ENCODE measurements at regions not wholly inside any gene's neighbourhood (a gene's known extent, or its start where the extent isn't known, plus 50 kb on each side); places are given as distances from the start of the nearest gene placed in this dataset.

DNA sequence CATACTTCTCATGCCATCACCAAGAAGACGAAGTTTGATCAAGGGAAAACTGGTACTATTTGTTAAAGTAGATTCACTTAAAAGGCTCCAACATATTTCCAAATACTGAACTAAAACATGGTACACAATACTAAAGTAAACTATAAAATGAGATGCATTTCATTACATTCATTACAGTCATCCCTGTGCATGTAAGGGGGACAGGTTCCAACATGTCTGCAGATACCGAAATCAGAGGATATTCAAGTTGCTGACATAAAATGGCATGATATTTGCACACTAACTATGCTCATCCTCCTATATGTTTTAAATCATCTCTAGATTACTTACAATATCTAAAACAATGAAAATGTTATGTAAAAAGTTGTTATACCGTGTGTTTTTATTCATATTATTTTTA is 893.9 kb upstream of the MANEA start:
- intact Hi-C loops (cut with DNase I): loop anchor here in 1 of 4 donors (10.0 kb wide), 1 partner anchor 1341 kb away; no protein-coding TSS in a partner anchor
- H3K4me3 ChIP-seq: no peak overlapping the region
- no peak for DNase-seq
- TF ChIP-seq, protein P1, sequence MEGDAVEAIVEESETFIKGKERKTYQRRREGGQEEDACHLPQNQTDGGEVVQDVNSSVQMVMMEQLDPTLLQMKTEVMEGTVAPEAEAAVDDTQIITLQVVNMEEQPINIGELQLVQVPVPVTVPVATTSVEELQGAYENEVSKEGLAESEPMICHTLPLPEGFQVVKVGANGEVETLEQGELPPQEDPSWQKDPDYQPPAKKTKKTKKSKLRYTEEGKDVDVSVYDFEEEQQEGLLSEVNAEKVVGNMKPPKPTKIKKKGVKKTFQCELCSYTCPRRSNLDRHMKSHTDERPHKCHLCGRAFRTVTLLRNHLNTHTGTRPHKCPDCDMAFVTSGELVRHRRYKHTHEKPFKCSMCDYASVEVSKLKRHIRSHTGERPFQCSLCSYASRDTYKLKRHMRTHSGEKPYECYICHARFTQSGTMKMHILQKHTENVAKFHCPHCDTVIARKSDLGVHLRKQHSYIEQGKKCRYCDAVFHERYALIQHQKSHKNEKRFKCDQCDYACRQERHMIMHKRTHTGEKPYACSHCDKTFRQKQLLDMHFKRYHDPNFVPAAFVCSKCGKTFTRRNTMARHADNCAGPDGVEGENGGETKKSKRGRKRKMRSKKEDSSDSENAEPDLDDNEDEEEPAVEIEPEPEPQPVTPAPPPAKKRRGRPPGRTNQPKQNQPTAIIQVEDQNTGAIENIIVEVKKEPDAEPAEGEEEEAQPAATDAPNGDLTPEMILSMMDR (IDR thresholded peaks at IDR 0.05): no peak
- TF ChIP-seq EP300 (IDR thresholded peaks at IDR 0.05): no peak
- no peak for TF ChIP-seq POLR2A (IDR thresholded peaks at IDR 0.05)
- H3K4me1 ChIP-seq (ENCODE audit: insufficient read depth): no peaks in the 10 kb centered on the region
- H3K27me3 ChIP-seq: peaks cover 3% of the 10 kb centered on the region
- no peaks in the 10 kb centered on the region for H3K9me3 ChIP-seq
- no peak overlapping the region for H3K27ac ChIP-seq
- 78 to 85% (median 82%) methylated on average over 3 of the region's 3 CpGs for WGBS, 3 donors
- no peaks in the 10 kb centered on the region for H3K36me3 ChIP-seq

DNA sequence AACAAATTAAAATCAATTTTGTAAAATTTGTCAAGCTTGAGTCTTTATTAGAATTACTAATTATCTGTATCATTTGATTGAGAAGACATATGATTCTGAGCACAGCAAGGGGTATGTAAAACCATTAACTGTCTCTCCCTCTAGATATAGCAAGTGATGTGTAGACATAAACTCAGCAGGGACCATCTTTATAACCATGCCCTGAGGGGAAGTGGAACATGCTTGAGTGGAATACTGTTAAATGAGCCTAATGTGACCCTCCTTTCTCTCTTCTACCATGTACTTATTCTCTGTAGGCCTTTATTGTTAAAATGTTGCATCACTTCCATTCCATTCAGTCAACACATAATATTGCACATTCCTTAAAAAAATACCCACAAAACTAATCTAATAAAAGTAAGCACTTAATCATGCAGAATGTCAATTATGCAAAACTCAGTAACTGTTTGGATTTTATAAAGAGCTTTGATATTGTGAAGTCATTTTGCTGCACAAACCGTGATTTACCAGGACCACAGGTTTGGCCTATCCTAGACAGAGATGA is 896.6 kb upstream of the MANEA start:
- Histone ChIP-seq H3K27me3 (no peaks in the 10 kb centered on the region), H3K27ac (no peak overlapping the region), H3K9me3 (no peaks in the 10 kb centered on the region), H3K4me3 (no peak overlapping the region), H3K36me3 (no peaks in the 10 kb centered on the region), H3K4me1 (ENCODE audit: insufficient read depth) (no peaks in the 10 kb centered on the region)
- 58 to 89% (median 70%) methylated on average over 1 of the region's 1 CpG for WGBS, 3 donors
- DNase-seq: no peak
- intact Hi-C loops (cut with DNase I): loop anchor here in 1 of 4 donors (10.0 kb wide), 1 partner anchor 1344 kb away; no protein-coding TSS in a partner anchor
- TF ChIP-seq, protein P1 (IDR thresholded peaks at IDR 0.05): no peak
- no peak for TF ChIP-seq POLR2A (IDR thresholded peaks at IDR 0.05)
- TF ChIP-seq EP300 (IDR thresholded peaks at IDR 0.05): no peak

DNA sequence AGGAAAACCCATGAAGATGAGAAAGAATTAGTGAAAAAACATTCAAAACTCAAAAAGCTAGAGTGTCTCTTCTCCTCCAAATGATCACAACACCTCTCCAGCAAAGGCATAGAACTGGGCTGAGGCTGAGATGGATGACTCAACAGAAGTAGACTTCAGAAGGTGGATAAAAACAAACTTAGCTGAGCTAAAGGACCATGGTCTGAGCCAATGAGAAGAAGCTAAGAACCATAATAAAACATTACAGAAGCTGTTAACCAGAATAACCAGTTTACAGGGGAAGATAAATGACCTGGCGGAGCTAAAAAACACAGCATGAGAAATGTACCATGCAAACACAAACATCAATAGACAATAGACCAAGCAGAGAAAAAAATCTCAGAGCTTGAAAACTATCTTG is 904.1 kb upstream of the MANEA start:
- intact Hi-C loops (cut with DNase I): no loop called here
- H3K9me3 ChIP-seq: no peaks in the 10 kb centered on the region
- no peak for DNase-seq
- no peaks in the 10 kb centered on the region for H3K27me3 ChIP-seq
- no peaks in the 10 kb centered on the region for H3K36me3 ChIP-seq
- WGBS, 3 donors: 94 to 98% (median 95%) methylated on average over 1 of the region's 1 CpG
- no peaks in the 10 kb centered on the region for H3K4me1 ChIP-seq (ENCODE audit: insufficient read depth)
- no peak overlapping the region for H3K4me3 ChIP-seq
- H3K27ac ChIP-seq: no peak overlapping the region
- no peak for TF ChIP-seq POLR2A (IDR thresholded peaks at IDR 0.05)
- TF ChIP-seq, protein P1 (IDR thresholded peaks at IDR 0.05): no peak
- no peak for TF ChIP-seq EP300 (IDR thresholded peaks at IDR 0.05)

DNA sequence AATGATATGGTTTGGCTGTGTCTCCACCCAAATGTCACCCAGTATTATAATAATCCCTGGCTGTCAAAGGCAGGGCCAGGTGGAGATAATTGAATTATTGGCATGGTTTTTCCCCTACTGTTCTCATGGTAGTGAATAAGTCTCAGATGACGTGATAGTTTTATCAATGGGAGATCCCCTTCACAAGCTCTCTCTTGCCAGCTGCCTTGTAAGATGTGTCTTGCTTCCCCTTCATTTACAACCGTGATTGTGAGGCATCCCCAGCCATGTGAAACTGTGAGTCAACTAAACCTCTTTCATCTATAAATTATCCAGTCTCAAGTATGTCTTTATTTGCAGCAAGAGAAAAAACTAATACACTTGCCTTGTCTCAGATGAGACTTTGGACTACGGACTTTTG is 907.3 kb upstream of the MANEA start:
- H3K27ac ChIP-seq: no peak overlapping the region
- no peaks in the 10 kb centered on the region for H3K36me3 ChIP-seq
- 70 to 77% (median 71%) methylated on average over 3 of the region's 3 CpGs for WGBS, 3 donors
- intact Hi-C loops (cut with DNase I): no loop called here
- no peaks in the 10 kb centered on the region for H3K4me1 ChIP-seq (ENCODE audit: insufficient read depth)
- no peak for DNase-seq
- no peak overlapping the region for H3K4me3 ChIP-seq
- H3K9me3 ChIP-seq: no peaks in the 10 kb centered on the region
- TF ChIP-seq EP300 (IDR thresholded peaks at IDR 0.05): no peak
- TF ChIP-seq, protein P1 (IDR thresholded peaks at IDR 0.05): no peak
- no peaks in the 10 kb centered on the region for H3K27me3 ChIP-seq

Data from ovary (tissue), 7 donors.